Osteocyte (in vitro differentiated cells): ENCODE measurements at regions not wholly inside any gene's neighbourhood (a gene's known extent, or its start where the extent isn't known, plus 50 kb on each side); places are given as distances from the start of the nearest gene placed in this dataset.

ENCODE experiments used
- DNase-seq: peaks from one replicate; pipeline ENCODE4 v3.0.0; 2021; ENCODE audit warnings: mixed read lengths; ENCODE audit not compliant: unreplicated experiment; ENCODE audit errors: extremely low spot score
- H3K27ac Mint-ChIP-seq: one replicate; pipeline ENCODE4 v1.8.0; 2021; ENCODE audit warnings: mild to moderate bottlenecking, mixed read lengths; ENCODE audit not compliant: unreplicated experiment
- H3K27me3 Mint-ChIP-seq: one replicate; pipeline ENCODE4 v1.8.0; 2021; ENCODE audit warnings: mixed read lengths; ENCODE audit not compliant: unreplicated experiment
- H3K36me3 Mint-ChIP-seq: one replicate; pipeline ENCODE4 v1.8.0; 2021; ENCODE audit warnings: mixed read lengths; ENCODE audit not compliant: unreplicated experiment
- H3K4me1 Mint-ChIP-seq: one replicate; pipeline ENCODE4 v1.8.0; 2021; ENCODE audit warnings: mixed read lengths; ENCODE audit not compliant: unreplicated experiment
- H3K4me3 Mint-ChIP-seq: one replicate; pipeline ENCODE4 v1.8.0; 2021; ENCODE audit warnings: mild to moderate bottlenecking, moderate library complexity, mixed read lengths; ENCODE audit not compliant: unreplicated experiment
- H3K9me3 Mint-ChIP-seq: one replicate; pipeline ENCODE4 v1.8.0; 2021; ENCODE audit warnings: mixed read lengths; ENCODE audit not compliant: unreplicated experiment
- TF ChIP-seq, protein P1 (sequence below): fragments of 200-600 bp; sonication (generic); IDR thresholded peaks from 2 replicates; pipeline ENCODE4 v1.5.0; 2021; ENCODE audit warnings: antibody characterized with exemption, mild to moderate bottlenecking, moderate library complexity

DNA sequence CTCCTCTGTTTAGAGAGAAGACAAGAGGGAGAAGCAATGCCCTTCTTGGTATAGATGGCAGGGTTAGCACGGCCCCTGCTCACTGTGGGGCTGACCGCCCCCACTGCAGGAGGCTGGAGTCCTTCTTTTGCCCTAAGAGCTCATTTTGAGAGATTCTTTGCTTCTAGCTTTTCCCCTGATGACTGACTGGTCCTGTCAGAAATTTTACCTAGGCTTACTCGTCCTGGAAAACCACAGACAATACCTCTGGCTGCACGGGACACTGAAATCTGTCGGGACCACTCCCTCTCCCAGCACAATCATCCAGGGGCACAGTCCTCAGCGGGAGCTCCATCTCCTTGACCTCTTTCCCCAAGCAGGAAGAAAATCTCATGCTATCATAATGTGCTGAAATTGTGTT lies 143.0 kb upstream of the RGMA start:
- no peaks in the 10 kb centered on the region for H3K36me3 Mint-ChIP-seq
- peaks cover 5% of the 10 kb centered on the region for H3K9me3 Mint-ChIP-seq
- H3K27me3 Mint-ChIP-seq = no peaks in the 10 kb centered on the region
- no peak overlapping the region for H3K4me3 Mint-ChIP-seq
- TF ChIP-seq, protein P1, sequence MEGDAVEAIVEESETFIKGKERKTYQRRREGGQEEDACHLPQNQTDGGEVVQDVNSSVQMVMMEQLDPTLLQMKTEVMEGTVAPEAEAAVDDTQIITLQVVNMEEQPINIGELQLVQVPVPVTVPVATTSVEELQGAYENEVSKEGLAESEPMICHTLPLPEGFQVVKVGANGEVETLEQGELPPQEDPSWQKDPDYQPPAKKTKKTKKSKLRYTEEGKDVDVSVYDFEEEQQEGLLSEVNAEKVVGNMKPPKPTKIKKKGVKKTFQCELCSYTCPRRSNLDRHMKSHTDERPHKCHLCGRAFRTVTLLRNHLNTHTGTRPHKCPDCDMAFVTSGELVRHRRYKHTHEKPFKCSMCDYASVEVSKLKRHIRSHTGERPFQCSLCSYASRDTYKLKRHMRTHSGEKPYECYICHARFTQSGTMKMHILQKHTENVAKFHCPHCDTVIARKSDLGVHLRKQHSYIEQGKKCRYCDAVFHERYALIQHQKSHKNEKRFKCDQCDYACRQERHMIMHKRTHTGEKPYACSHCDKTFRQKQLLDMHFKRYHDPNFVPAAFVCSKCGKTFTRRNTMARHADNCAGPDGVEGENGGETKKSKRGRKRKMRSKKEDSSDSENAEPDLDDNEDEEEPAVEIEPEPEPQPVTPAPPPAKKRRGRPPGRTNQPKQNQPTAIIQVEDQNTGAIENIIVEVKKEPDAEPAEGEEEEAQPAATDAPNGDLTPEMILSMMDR = no peak
- peak; percentile 54 for DNase-seq
- no peak overlapping the region for H3K27ac Mint-ChIP-seq
- no peaks in the 10 kb centered on the region for H3K4me1 Mint-ChIP-seq

DNA sequence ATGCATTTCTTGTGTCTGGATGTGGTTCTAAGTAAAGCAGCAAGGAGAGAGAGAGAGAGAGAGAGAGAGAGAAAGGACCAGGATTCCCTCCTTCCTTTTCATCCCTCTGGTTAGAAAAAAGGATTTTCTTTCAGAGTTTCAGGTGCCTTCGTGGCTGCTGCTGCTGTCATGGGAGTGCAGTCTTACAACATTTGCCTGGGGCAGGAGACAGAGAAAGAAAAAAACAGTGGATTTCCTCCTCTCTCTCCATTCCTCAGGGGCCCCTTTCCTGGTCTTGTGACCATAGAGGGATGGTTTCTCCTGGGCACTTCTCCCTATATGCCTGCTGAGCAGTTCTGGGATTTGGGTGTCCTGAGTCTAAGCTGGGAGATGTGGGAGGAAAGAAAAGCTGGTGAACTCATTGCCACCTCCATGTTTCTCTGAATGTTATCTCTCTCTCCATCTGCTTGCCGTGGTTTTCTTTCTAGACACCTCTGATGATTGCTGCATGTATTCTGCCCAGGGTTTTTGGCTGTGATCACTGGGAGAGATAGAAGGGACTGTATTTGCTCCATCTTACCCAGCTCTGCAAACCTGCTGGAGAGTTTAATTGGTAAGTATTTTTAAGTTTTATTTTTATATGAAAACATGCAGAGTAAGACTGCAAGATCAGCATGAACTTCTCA lies 142.4 kb upstream of the RGMA start:
- no peak for DNase-seq

DNA sequence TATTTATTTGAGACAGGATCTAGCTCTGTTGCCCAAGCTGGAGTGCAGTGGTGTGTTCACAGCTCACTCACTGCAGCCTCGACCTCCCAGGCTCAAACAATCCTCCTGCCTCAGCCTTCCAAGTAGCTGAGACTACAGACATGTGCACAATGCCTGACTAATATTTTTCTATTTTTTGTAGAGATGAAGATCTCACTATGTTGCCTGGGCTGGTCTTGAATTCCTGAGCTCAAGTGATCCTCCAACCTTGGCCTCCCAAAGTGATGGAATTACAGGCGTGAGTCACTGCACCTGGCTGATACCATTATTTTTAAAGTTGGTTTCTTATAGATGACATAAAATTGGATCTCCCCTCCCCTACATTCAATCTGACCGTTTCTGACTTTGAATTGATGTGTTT lies 139.5 kb upstream of the RGMA start:
- TF ChIP-seq, protein P1 = no peak
- no peak for DNase-seq
- no peaks in the 10 kb centered on the region for H3K4me1 Mint-ChIP-seq
- H3K36me3 Mint-ChIP-seq = no peaks in the 10 kb centered on the region
- H3K4me3 Mint-ChIP-seq = no peak overlapping the region
- H3K9me3 Mint-ChIP-seq = peaks cover 5% of the 10 kb centered on the region
- no peaks in the 10 kb centered on the region for H3K27me3 Mint-ChIP-seq
- no peak overlapping the region for H3K27ac Mint-ChIP-seq

More for the DNA sequence above, 142.4 kb upstream of the RGMA start:
- Mint-ChIP-seq H3K36me3 (no peaks in the 10 kb centered on the region), H3K9me3 (peaks cover 5% of the 10 kb centered on the region), H3K4me1 (no peaks in the 10 kb centered on the region), H3K27me3 (no peaks in the 10 kb centered on the region), H3K4me3 (no peak overlapping the region), H3K27ac (no peak overlapping the region)
- TF ChIP-seq, protein P1 = no peak

DNA sequence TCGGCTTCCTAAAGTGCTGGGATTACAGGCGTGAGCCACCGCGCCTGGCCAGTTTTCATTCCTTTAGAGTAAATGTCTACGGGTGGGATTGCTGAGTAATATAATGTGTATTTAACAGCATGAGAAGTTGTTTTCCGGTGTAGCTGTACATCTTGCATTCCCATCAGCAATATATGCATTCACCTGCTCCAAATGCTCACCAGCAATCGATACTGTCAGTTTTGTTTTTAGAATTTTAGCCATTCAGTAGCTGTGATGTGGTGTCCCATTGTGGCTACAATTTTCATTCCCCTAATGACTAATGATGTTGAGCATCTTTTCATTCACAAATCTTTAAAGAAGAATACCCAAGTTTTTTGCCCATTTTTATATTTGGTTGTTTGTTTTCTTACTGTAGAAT lies 134.8 kb upstream of the RGMA start:
- H3K4me1 Mint-ChIP-seq = no peaks in the 10 kb centered on the region

DNA sequence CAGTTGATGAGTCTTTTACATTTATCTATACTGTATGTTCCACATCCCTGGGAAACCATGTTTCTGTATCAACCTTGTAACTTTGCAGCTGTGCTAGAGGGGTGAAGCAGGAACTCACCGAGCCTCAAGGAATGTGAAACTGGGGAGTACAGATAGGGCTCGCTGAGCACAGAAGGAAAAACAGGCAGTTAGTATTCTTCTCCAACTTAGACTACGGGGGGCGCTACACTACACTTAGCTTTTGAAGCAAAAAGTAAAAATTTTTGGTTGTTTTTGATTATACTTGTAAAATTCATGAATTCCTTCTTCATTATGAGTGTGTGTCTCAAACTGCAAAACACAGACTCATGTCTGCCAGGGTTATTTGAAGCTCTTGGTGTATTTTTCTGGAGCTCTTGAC lies 132.7 kb upstream of the RGMA start:
- no peak overlapping the region for H3K4me3 Mint-ChIP-seq
- peaks cover 7% of the 10 kb centered on the region for H3K27me3 Mint-ChIP-seq
- no peaks in the 10 kb centered on the region for H3K4me1 Mint-ChIP-seq
- no peaks in the 10 kb centered on the region for H3K9me3 Mint-ChIP-seq
- no peaks in the 10 kb centered on the region for H3K36me3 Mint-ChIP-seq
- TF ChIP-seq, protein P1 = no peak
- no peak overlapping the region for H3K27ac Mint-ChIP-seq
- no peak for DNase-seq

More for the DNA sequence above, 134.8 kb upstream of the RGMA start:
- no peak for DNase-seq
- H3K4me3 Mint-ChIP-seq = no peak overlapping the region
- H3K36me3 Mint-ChIP-seq = no peaks in the 10 kb centered on the region
- no peak overlapping the region for H3K27ac Mint-ChIP-seq
- no peaks in the 10 kb centered on the region for H3K9me3 Mint-ChIP-seq
- H3K27me3 Mint-ChIP-seq = peaks cover 7% of the 10 kb centered on the region
- TF ChIP-seq, protein P1 = no peak
